H9 (cell line): ENCODE measurements at regions not wholly inside any gene's neighbourhood (a gene's known extent, or its start where the extent isn't known, plus 50 kb on each side); places are given as distances from the start of the nearest gene placed in this dataset.

Experiments
- DNase-seq: peaks from one replicate; pipeline ENCODE4 v3.0.0-alpha.2; 2017
- H2AFZ ChIP-seq: one replicate; pipeline ENCODE4 v1.6.1; 2013; ENCODE audit warnings: mild to moderate bottlenecking, low read length, control low read depth, moderate library complexity
- H2AK5ac ChIP-seq: 2 replicates; pipeline ENCODE4 v1.6.1; 2013; ENCODE audit warnings: low read length, control low read depth, mixed read lengths; ENCODE audit not compliant: insufficient read length
- H2BK120ac ChIP-seq: one replicate; pipeline ENCODE4 v1.6.1; 2013; ENCODE audit warnings: low read depth, mild to moderate bottlenecking, low read length, control low read depth, inconsistent platforms; ENCODE audit not compliant: poor library complexity, severe bottlenecking
- H2BK12ac ChIP-seq: 2 replicates; pipeline ENCODE4 v1.6.1; 2013; ENCODE audit warnings: low read length, control low read depth, mixed read lengths, low read depth; ENCODE audit not compliant: insufficient read length
- H2BK15ac ChIP-seq: 2 replicates; pipeline ENCODE4 v1.6.1; 2013; ENCODE audit warnings: low read depth, low read length, control low read depth
- H2BK20ac ChIP-seq: one replicate; pipeline ENCODE4 v1.6.1; 2013; ENCODE audit warnings: low read depth, mild to moderate bottlenecking, low read length, control low read depth, inconsistent platforms; ENCODE audit not compliant: poor library complexity, severe bottlenecking
- H2BK5ac ChIP-seq: 2 replicates; pipeline ENCODE4 v1.6.1; 2013; ENCODE audit warnings: low read length, control low read depth, mixed read lengths; ENCODE audit not compliant: insufficient read length
- H3K14ac ChIP-seq: 2 replicates; pipeline ENCODE4 v1.6.1; 2013; ENCODE audit warnings: low read length, control low read depth; ENCODE audit not compliant: insufficient read depth
- H3K18ac ChIP-seq: 2 replicates; pipeline ENCODE4 v1.6.1; 2013; ENCODE audit warnings: low read depth, mild to moderate bottlenecking, mixed read lengths, low read length, control low read depth; ENCODE audit not compliant: insufficient read length
- H3K23ac ChIP-seq: 2 replicates; pipeline ENCODE4 v1.6.1; 2013; ENCODE audit warnings: low read length, control low read depth, mixed read lengths, low read depth; ENCODE audit not compliant: insufficient read length
- H3K23me2 ChIP-seq: 2 replicates; pipeline ENCODE4 v1.6.1; 2013; ENCODE audit warnings: low read depth, mild to moderate bottlenecking, mixed read lengths, low read length, control low read depth; ENCODE audit not compliant: insufficient read length, poor library complexity, severe bottlenecking
- H3K27ac ChIP-seq: 2 replicates; pipeline ENCODE4 v1.5.1; 2013; ENCODE audit warnings: low read length, control low read depth, mixed read lengths, low read depth; ENCODE audit not compliant: insufficient read length
- H3K27me3 ChIP-seq: 2 replicates; pipeline ENCODE4 v1.6.1; 2013; ENCODE audit warnings: low read length, control low read depth, inconsistent platforms; ENCODE audit not compliant: insufficient read depth
- H3K4ac ChIP-seq: 2 replicates; pipeline ENCODE4 v1.6.1; 2013; ENCODE audit warnings: low read depth, mild to moderate bottlenecking, control low read depth, inconsistent platforms, low read length, moderate library complexity
- H3K4me1 ChIP-seq: 2 replicates; pipeline ENCODE4 v1.6.1; 2013; ENCODE audit warnings: low read length, control low read depth, inconsistent platforms; ENCODE audit not compliant: insufficient read depth
- H3K4me2 ChIP-seq: 2 replicates; pipeline ENCODE4 v1.6.1; 2013; ENCODE audit warnings: low read length, control low read depth, mixed read lengths; ENCODE audit not compliant: insufficient read length, insufficient read depth
- H3K56ac ChIP-seq: 2 replicates; pipeline ENCODE4 v1.6.1; 2013; ENCODE audit warnings: low read depth, mild to moderate bottlenecking, mixed read lengths, low read length, control low read depth; ENCODE audit not compliant: insufficient read length
- H3K79me1 ChIP-seq: 2 replicates; pipeline ENCODE4 v1.6.1; 2013; ENCODE audit warnings: low read depth, mild to moderate bottlenecking, moderate library complexity, low read length, control low read depth, inconsistent platforms; ENCODE audit not compliant: insufficient read depth, poor library complexity, severe bottlenecking
- H3K79me2 ChIP-seq: 2 replicates; pipeline ENCODE4 v1.6.1; 2013; ENCODE audit warnings: low read length, control low read depth, inconsistent platforms; ENCODE audit not compliant: insufficient read depth
- H3K9ac ChIP-seq: 2 replicates; pipeline ENCODE4 v1.6.1; 2013; ENCODE audit warnings: low read length, control low read depth, mixed read lengths; ENCODE audit not compliant: insufficient read length; ENCODE audit errors: extremely low read depth
- H3K9me3 ChIP-seq: one replicate; pipeline ENCODE4 v1.6.1; 2013; ENCODE audit warnings: low read depth, low read length, inconsistent platforms; ENCODE audit not compliant: control insufficient read depth
- H3T11ph ChIP-seq: one replicate; pipeline ENCODE4 v1.6.1; 2013; ENCODE audit warnings: mild to moderate bottlenecking, low read length, control low read depth, inconsistent platforms
- H4K20me1 ChIP-seq: one replicate; pipeline ENCODE4 v1.6.1; 2013; ENCODE audit not compliant: control insufficient read depth, insufficient read length, insufficient read depth
- H4K5ac ChIP-seq: 2 replicates; pipeline ENCODE4 v1.6.1; 2013; ENCODE audit warnings: low read depth, mild to moderate bottlenecking, mixed read lengths, low read length, control low read depth; ENCODE audit not compliant: insufficient read length
- H4K8ac ChIP-seq: replicated peaks from 2 replicates; pipeline ENCODE4 v1.6.1; 2013; ENCODE audit warnings: low read length, control low read depth, mixed read lengths, low read depth; ENCODE audit not compliant: insufficient read length
- H4K91ac ChIP-seq: 2 replicates; pipeline ENCODE4 v1.6.1; 2013; ENCODE audit warnings: low read depth, mild to moderate bottlenecking, moderate library complexity, mixed read lengths, low read length, control low read depth; ENCODE audit not compliant: insufficient read length
- H3K27ac Mint-ChIP-seq, 3 experiments: 2 replicates in 2 of 3; 3 replicates in 1 of 3; pipeline ENCODE4 v1.8.0; 2020 to 2021; ENCODE audit warnings: mixed read lengths in 3 of 3, mild to moderate bottlenecking in 1 of 3, moderate library complexity in 1 of 3
- H3K27me3 Mint-ChIP-seq: 2 replicates; pipeline ENCODE4 v1.8.0; 2021; ENCODE audit warnings: low read depth, mild to moderate bottlenecking, moderate library complexity, mixed read lengths
- H3K36me3 Mint-ChIP-seq, 3 experiments: 2 replicates in 2 of 3; 3 replicates in 1 of 3; pipeline ENCODE4 v1.8.0; 2020 to 2021; ENCODE audit warnings: low read depth in 3 of 3, mixed read lengths in 3 of 3; ENCODE audit not compliant: insufficient read depth in 1 of 3
- H3K4me1 Mint-ChIP-seq, 2 experiments: 2 replicates each; pipeline ENCODE4 v1.8.0; 2020; ENCODE audit warnings: mixed read lengths in 2 of 2
- H3K4me3 Mint-ChIP-seq, 2 experiments: 2 replicates in 1 of 2; 3 replicates in 1 of 2; pipeline ENCODE4 v1.8.0; 2020 to 2021; ENCODE audit warnings: mild to moderate bottlenecking in 2 of 2, mixed read lengths in 2 of 2, moderate library complexity in 1 of 2
- H3K9me3 Mint-ChIP-seq, 2 experiments: 2 replicates in 1 of 2; 3 replicates in 1 of 2; pipeline ENCODE4 v1.8.0; 2020; ENCODE audit warnings: mild to moderate bottlenecking in 2 of 2, mixed read lengths in 2 of 2, moderate library complexity in 1 of 2
- CTCF ChIP-seq: fragments of 200-600 bp; sonication (generic); conservative IDR thresholded peaks from 3 replicates; pipeline ENCODE4 v1.8.0; 2021; ENCODE audit warnings: antibody characterized with exemption, mild to moderate bottlenecking
- WGBS: extraction: QIAGEN DNeasy Blood & Tissue Kit; methylation state at CpG from one replicate; pipeline ENCODE4 v1.1.7; 2013; ENCODE audit warnings: missing lambda C conversion rate, low lambda C conversion rate, mixed read lengths; ENCODE audit not compliant: insufficient read length; ENCODE audit errors: extremely low coverage; 5-methylcytosine and 5-hydroxymethylcytosine counted together

- no peak overlapping the region for H2BK15ac ChIP-seq
- DNase-seq: no peak
- Mint-ChIP-seq H3K27ac (no peak overlapping the region), H3K4me3 (no peak overlapping the region), H3K4me1 (peaks cover 15 to 22% of the 10 kb centered on the region in 2 experiments), H3K36me3 (peaks cover 0 to 19% (median 9%) of the 10 kb centered on the region in 3 experiments), H3K27me3 (peaks cover 6% of the 10 kb centered on the region), H3K9me3 (peaks cover 3 to 9% of the 10 kb centered on the region in 2 experiments; a peak in 4 of 5 replicates)
- no peak overlapping the region for H3K56ac ChIP-seq
- no peak overlapping the region for H3K18ac ChIP-seq
- no peaks in the 10 kb centered on the region for H3K27me3 ChIP-seq
- no peaks in the 10 kb centered on the region for H3K79me2 ChIP-seq
- no peak overlapping the region for H2AFZ ChIP-seq
- H2BK120ac ChIP-seq: no peak overlapping the region
- H3K23me2 ChIP-seq: no peaks in the 10 kb centered on the region
- no peak overlapping the region for H2AK5ac ChIP-seq
- no peak overlapping the region for H3K23ac ChIP-seq
- no peak overlapping the region for H3K4me2 ChIP-seq
- H3T11ph ChIP-seq: no peak overlapping the region
- H3K9ac ChIP-seq: no peak overlapping the region
- no peak overlapping the region for H4K8ac ChIP-seq
- H4K20me1 ChIP-seq: no peaks in the 10 kb centered on the region
- H2BK12ac ChIP-seq: no peak overlapping the region
- no peak overlapping the region for H3K27ac ChIP-seq
- H3K9me3 ChIP-seq: no peaks in the 10 kb centered on the region
- no peak overlapping the region for H2BK20ac ChIP-seq
- H4K5ac ChIP-seq: no peak overlapping the region
- H3K4ac ChIP-seq: no peak overlapping the region
- no peak for TF ChIP-seq CTCF
- H3K79me1 ChIP-seq: no peaks in the 10 kb centered on the region
- WGBS: no CpG with 5 or more reads among the region's 1 CpG
- H3K4me1 ChIP-seq: no peaks in the 10 kb centered on the region
- no peak overlapping the region for H2BK5ac ChIP-seq
- no peak overlapping the region for H3K14ac ChIP-seq
- no peak overlapping the region for H4K91ac ChIP-seq
Measured at GRCh38 chr10:25758511-25758910, 175.5 kb upstream of the MYO3A start.
